GM18870 (cell line): ENCODE measurements at regions not wholly inside any gene's neighbourhood (a gene's known extent, or its start where the extent isn't known, plus 50 kb on each side); places are given as distances from the start of the nearest gene placed in this dataset.

ENCODE experiments used
- ATAC-seq: cut with Tn5 transposase; IDR thresholded peaks from one replicate; pipeline ENCODE4 v1.9.1; 2021; ENCODE audit warnings: moderate library complexity; ENCODE audit not compliant: unreplicated experiment

GRCh38 chr6:19502301-19502700, 334.9 kb upstream of the ID4 start:
- no peak for ATAC-seq

DNA sequence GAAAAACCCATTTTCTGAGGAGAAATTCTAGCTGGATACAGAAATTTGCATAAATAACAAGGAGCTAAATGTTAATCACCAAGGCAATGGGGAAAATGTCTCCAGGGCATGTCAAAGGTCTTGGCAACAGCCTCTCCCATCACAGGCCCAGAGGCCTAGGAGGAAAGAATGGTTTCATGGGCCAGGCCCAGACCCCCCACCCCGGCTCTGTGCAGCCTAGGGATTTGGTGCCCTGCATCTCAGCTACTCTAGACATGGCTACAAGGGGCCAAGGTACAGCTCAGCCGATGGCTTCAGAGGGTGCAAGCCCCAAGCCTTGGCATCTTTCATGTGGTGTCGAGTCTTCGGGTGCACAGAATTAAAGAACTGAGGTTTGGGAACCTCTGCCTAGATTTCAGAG, 321.2 kb upstream of the ID4 start:
- no peak for ATAC-seq

- no peak for ATAC-seq
These were observed 317.2 kb upstream of the ID4 start for GRCh38 chr6:19519941-19520340.

- no peak for ATAC-seq
These were observed 312.6 kb upstream of the ID4 start for GRCh38 chr6:19524366-19525186.

DNA sequence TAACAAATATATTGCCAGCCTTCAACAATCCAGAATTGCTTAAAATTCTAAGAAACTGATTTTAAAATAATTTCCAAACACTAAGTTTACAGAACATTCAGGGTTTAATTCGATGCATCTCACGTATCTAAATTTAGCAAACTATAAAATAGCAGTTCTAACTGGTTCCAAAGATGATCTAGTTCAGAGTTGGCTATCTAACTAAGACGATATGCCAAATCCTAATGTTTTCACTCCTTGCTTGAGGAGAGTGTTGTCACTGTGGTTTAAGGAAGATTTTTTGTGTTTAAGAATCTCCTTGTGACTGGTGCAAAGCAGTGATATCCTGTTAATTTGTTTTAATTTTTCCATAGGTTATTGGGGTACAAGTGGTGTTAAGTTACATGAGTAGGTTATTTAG, 311.5 kb upstream of the ID4 start:
- no peak for ATAC-seq

DNA sequence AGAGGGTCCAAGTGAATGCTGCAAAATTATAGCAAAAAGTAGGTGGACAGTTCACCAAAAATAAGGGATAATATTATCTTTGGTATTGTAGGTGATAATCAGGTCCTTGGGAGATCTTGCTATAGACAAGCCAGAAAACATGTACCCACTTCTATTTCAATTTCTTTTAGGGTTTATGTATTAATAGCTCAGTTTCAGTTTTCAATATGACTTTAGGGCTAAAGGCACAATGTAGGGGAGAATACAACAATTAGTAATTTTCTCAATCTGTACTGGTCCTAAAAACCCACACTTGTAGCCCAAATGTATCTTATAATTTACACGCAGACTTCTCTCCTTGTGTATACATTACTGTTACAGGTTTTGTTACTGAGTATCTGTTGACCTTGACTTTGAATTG, 307.0 kb upstream of the ID4 start:
- ATAC-seq, result no peak

GRCh38 chr6:19535351-19535750, 301.8 kb upstream of the ID4 start:
- no peak for ATAC-seq

DNA sequence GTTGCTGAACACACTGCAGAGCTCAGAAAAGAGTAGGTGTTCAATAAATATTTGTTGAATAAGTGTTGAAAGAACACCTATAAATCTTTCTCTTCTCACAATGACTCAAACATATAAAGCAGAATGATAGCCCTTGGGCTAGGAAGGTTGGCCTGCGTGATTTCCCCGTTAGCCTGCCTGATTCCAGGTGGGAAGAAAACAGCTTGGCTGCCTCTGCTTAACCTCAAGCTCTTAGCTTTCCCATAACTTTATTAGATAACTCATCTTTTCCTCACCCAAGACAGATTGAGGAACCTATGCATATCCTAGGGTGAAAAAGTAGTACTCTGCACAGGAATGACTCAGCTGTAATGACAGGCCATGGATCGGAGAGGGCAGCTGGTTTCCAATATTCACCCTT, 300.3 kb upstream of the ID4 start:
- no peak for ATAC-seq

GRCh38 chr6:19538096-19538495, 299.1 kb upstream of the ID4 start:
- no peak for ATAC-seq

DNA sequence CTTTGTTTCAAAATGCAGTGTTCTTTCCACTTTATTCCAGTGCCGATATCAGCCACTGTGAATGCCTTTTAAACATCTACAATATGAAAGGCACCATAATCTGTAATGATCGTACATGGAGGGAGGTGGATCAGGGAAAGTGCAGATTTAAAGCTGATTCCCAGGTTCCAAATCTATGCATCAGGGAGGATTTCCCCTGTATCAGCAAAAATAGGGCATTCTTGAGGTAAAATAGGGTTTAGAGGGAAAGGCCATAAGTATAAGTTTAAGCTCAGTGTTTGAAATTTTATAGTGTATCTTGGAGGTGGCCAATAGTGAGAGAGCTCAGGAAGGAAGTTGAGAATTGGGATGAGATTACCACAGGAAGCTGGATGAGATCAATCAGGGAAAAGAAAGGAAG, 289.7 kb upstream of the ID4 start:
- ATAC-seq, result no peak

GRCh38 chr6:19549109-19549508, 288.1 kb upstream of the ID4 start:
- no peak for ATAC-seq

- no peak for ATAC-seq
These were observed 286.8 kb upstream of the ID4 start for GRCh38 chr6:19550380-19550779.

DNA sequence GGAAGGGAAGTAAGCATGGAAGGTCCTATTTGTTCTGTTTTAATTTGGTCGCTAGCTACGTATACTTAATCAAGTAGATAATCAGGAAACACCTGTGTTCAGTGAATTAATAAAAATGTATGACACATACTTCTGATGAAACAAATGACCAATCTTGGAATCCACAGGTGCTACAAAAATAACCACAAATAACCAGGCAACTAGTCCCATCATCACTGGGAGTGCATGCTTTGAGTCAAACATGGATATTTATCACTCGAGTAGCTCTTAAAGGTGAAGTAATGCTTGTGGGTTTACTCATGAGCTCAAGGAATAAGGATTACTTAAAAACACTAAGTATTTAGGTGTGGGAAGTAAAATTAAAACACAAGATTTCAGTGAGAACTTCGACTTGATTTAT, 285.6 kb upstream of the ID4 start:
- no peak for ATAC-seq

GRCh38 chr6:19552076-19552475, 285.1 kb upstream of the ID4 start:
- no peak for ATAC-seq

DNA sequence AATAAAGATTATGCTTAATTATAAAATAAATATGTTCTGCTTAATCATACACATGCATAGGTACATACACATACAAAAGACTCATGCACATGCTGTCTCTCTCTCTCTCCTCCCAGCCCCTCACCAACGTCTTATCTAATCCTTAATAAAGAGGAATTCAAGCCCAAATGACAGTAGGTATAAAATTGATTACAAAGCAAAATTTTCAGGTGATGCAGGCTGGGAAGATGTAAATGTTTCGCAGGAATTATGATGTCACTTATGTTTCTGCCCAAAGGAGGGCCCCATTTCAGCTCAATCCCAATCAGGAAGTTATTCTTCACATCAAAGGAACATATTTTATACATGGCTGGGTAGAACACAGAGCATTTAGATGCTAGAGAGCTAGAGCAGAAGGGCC, 284.6 kb upstream of the ID4 start:
- ATAC-seq, result no peak

DNA sequence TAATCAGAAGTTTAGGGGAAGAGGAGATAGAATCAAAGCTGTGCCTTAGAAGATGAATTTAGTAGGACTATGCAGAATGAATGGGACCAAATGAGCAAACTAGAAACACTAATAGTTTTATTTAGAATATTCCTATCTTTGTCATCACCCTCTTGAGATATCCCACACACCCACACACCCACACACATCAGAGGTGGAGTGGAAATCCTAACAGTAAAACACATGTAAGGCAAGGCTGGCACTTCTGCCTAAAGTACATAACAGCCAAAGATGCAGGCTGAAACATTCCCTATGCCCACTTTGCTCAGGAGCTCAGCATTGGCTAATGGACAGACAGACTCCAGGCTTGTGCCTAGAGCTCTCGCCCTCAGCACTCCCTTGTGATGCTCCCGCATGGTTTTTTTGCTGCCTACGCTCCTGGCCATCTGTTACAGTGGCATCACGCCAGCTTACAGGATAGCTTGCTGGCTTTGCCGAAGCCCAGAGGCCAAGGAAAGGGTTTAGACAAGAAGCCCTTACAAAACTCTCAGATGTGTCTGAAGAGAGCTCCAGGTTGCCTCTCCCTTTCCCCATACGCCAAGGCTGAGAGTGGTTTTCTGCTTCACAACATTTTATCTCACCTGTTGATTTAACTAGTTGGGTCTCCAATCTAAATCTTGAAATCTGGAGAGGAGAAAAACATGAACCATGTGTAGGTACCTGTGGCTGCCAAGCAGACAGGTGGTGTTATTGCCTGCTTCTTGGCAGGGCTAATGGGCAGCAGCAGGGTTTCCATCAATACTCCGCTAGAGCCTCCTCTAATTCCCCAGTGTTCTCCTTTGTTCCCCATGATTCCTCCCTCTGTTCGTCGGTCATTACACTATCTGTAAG, 282.6 kb upstream of the ID4 start:
- ATAC-seq, result no peak

DNA sequence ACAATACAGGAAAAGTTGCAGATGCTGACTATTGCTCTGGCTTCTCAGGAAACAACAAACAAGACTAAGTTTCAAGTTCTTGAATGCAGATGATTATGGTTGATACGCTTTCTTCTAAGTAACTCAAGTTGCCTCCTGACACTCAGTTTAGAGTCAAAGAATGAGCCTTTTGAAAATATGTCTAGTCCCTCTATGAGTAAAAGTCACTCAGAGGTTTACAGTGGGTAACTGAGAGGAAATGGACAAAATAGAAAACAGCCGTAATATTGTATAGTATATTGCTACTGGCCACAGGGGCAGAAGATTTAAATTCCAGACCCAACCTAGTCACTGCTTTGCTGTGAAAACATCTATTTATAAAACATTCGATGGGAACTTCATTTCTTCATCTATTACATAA, 280.0 kb upstream of the ID4 start:
- ATAC-seq, result no peak

DNA sequence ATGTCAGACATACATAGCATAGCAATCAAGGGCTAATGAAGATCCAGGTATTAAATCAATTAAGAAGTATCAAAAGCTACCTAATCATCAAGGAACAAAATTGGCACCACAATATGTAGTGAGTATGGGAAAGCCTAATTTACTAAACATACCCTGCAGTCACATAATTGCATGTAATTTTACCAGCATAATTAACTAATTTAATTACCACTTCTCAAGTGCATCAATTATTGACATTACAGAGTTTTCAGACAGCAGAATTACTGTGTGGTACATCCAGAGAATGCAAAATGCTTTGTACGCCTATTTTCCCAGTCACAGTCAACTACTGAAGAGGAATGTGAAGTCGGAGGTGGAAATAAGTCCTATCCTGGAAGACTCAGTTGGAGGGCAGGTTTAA, 279.0 kb upstream of the ID4 start:
- ATAC-seq, result no peak

GRCh38 chr6:19558934-19559333, 278.2 kb upstream of the ID4 start:
- no peak for ATAC-seq

GRCh38 chr6:19562468-19562867, 274.7 kb upstream of the ID4 start:
- ATAC-seq, result no peak

DNA sequence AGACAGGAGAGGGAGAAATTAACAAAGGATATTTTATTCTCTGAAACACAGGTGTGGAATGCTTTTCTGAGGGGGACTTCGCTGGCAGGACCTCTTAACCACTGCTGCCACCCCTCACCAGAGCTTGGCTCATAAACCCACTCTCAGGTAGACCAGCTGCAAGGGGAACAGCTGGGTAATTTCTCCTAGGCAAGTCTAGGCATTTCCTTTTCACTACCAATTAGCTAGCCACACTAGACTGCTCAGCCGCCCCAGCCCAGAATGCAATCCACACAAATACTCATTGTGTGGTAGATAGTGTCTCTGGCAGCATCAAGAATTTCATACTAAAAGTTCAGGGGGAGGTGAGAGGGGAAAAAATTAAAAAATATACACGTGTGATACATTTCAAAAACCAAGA, 267.6 kb upstream of the ID4 start:
- no peak for ATAC-seq

- ATAC-seq, result no peak
These were observed 266.0 kb upstream of the ID4 start for GRCh38 chr6:19571176-19571575.
